PFSK-1 (cell line): ENCODE measurements at regions not wholly inside any gene's neighbourhood (a gene's known extent, or its start where the extent isn't known, plus 50 kb on each side); places are given as distances from the start of the nearest gene placed in this dataset.

ENCODE experiments used
- FOXP2 ChIP-seq: optimal IDR thresholded peaks from 2 replicates; pipeline ENCODE3; 2011; ENCODE audit warnings: borderline replicate concordance, control low read depth, inconsistent platforms; ENCODE audit not compliant: insufficient read depth; ENCODE audit errors: extremely low read length, extremely low read depth
- POLR2AphosphoS5 ChIP-seq: IDR thresholded peaks from 2 replicates; pipeline ENCODE4 v1.6.1; 2012; ENCODE audit warnings: low read depth, mild to moderate bottlenecking, control low read depth, low read length, moderate library complexity
- REST ChIP-seq, 2 experiments: IDR thresholded peaks; 2 replicates each; pipeline versions ENCODE4 v1.6.1 to v1.8.0; 2011 to 2012; ENCODE audit warnings: low read depth in 2 of 2, low read length in 2 of 2, control low read depth in 1 of 2, inconsistent platforms in 1 of 2, mild to moderate bottlenecking in 1 of 2, moderate library complexity in 1 of 2; ENCODE audit not compliant: insufficient read depth in 1 of 2
- TAF1 ChIP-seq: IDR thresholded peaks from 2 replicates; pipeline ENCODE4 v1.6.1; 2012; ENCODE audit warnings: low read length, control low read depth, borderline replicate concordance; ENCODE audit not compliant: insufficient read depth

- no peak for TF ChIP-seq POLR2AphosphoS5
- no peak for TF ChIP-seq REST (IDR thresholded peaks at IDR 0.05; ENCODE audit: insufficient read depth in 1 of 2, low read depth in 2 of 2, low read length in 2 of 2)
- TF ChIP-seq TAF1: no peak
- TF ChIP-seq FOXP2: no peak
Measured at GRCh38 chr2:67462738-67463496, 65.8 kb downstream of the ETAA1 start.
